ENCODE measurements at regions not wholly inside any gene's neighbourhood (a gene's known extent, or its start where the extent isn't known, plus 50 kb on each side); places are given as distances from the start of the nearest gene placed in this dataset.

- Histone ChIP-seq H3K27ac (ENCODE audit: low read depth, low read length) (no peak overlapping the region), H3K4me1 (ENCODE audit: control insufficient read depth in 2 of 2, insufficient read depth in 2 of 2, low read length in 2 of 2) (no peaks in the 10 kb centered on the region), H3K9me3 (ENCODE audit: control insufficient read depth in 2 of 3, low read length in 3 of 3) (no peaks in the 10 kb centered on the region), H3K36me3 (ENCODE audit: control insufficient read depth in 2 of 3, insufficient read depth in 3 of 3, low read length in 3 of 3) (no peaks in the 10 kb centered on the region), H3K27me3 (ENCODE audit: control insufficient read depth in 2 of 2, insufficient read depth in 2 of 2, low read length in 2 of 2) (peaks cover 0 to 16% of the 10 kb centered on the region in 2 donors), H3K4me3 (ENCODE audit: low read length) (no peak overlapping the region)
- ATAC-seq (no peak), DNase-seq (no peak)
- Mint-ChIP-seq H3K4me1 (peaks cover 0 to 9% (median 0%) of the 10 kb centered on the region in 7 donors), H3K27me3 (peaks cover 8 to 26% (median 13%) of the 10 kb centered on the region in 5 donors), H3K27ac (no peak overlapping the region), H3K9me3 (no peaks in the 10 kb centered on the region), H3K4me3 (no peak overlapping the region), H3K36me3 (no peaks in the 10 kb centered on the region)
- ChIA-PET CTCF (no interaction called here), POLR2A (interaction anchor here (0.6 kb wide), 1 partner anchor 166 kb away, joined by 3 read pairs; no protein-coding TSS in a partner anchor)
- intact Hi-C loops (cut with micrococcal nuclease), result no loop called here
These were observed 70.9 kb upstream of the NHSL1 start for GRCh38 chr6:138569970-138570724.

DNA sequence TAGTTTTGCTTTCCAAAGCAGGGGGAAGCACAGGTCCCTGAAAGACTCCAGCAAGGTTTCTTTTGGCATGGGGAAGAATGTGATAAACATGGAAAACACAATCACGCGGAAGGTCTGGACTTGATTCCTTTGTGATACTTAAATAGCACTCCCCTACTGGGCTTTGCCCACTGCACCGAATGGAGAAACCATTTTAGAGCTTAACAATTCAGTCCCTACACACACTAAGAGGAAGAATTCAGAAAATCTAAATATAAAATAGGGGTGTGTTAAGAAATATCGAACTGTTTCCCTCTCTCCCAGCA lies 71.4 kb upstream of the NHSL1 start:
- peaks cover 7 to 24% (median 13%) of the 10 kb centered on the region in 5 donors for H3K27me3 Mint-ChIP-seq
- no peak overlapping the region for H3K4me3 Mint-ChIP-seq
- Histone ChIP-seq H3K27ac (ENCODE audit: low read depth, low read length) (no peak overlapping the region), H3K4me3 (ENCODE audit: low read length) (no peak overlapping the region), H3K9me3 (ENCODE audit: control insufficient read depth in 2 of 3, low read length in 3 of 3) (no peaks in the 10 kb centered on the region), H3K36me3 (ENCODE audit: control insufficient read depth in 2 of 3, insufficient read depth in 3 of 3, low read length in 3 of 3) (no peaks in the 10 kb centered on the region), H3K4me1 (ENCODE audit: control insufficient read depth in 2 of 2, insufficient read depth in 2 of 2, low read length in 2 of 2) (no peaks in the 10 kb centered on the region), H3K27me3 (ENCODE audit: control insufficient read depth in 2 of 2, insufficient read depth in 2 of 2, low read length in 2 of 2) (peaks cover 0 to 16% of the 10 kb centered on the region in 2 donors)
- ChIA-PET CTCF (no interaction called here), POLR2A (no interaction called here)
- no peaks in the 10 kb centered on the region for H3K9me3 Mint-ChIP-seq
- ATAC-seq, result no peak
- H3K36me3 Mint-ChIP-seq, result no peaks in the 10 kb centered on the region
- intact Hi-C loops (cut with micrococcal nuclease), result no loop called here
- no peak overlapping the region for H3K27ac Mint-ChIP-seq
- no peak for DNase-seq
- H3K4me1 Mint-ChIP-seq, result peaks cover 0 to 9% (median 0%) of the 10 kb centered on the region in 7 donors

DNA sequence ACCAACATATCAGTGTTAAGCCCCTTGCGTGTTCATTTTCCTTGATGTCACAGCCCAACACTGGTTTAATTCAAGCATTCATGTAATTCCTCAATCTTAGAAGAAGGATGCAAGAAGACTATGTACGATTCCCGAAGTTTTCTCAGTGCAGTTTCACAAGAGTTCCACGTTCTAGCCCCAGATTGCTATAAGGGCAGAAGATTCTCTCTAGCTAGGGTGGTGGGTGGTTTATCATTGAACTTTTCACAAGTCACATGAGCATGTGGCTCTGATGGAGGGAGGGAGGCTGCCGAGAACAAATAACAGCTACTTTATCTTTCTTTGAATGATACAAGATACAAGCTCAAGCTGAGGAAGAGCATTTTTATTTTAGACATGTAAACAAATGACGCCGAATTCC lies 71.9 kb upstream of the NHSL1 start:
- peaks cover 0 to 16% of the 10 kb centered on the region in 2 donors for H3K27me3 ChIP-seq (ENCODE audit: control insufficient read depth in 2 of 2, insufficient read depth in 2 of 2, low read length in 2 of 2)
- H3K27ac ChIP-seq (ENCODE audit: low read depth, low read length), result no peak overlapping the region
- peaks cover 7 to 24% (median 11%) of the 10 kb centered on the region in 5 donors for H3K27me3 Mint-ChIP-seq
- H3K9me3 ChIP-seq (ENCODE audit: control insufficient read depth in 2 of 3, low read length in 3 of 3), result no peaks in the 10 kb centered on the region
- peaks cover 0 to 9% (median 0%) of the 10 kb centered on the region in 7 donors for H3K4me1 Mint-ChIP-seq
- POLR2A ChIA-PET, result no interaction called here
- intact Hi-C loops (cut with micrococcal nuclease), result no loop called here
- ATAC-seq (no peak), DNase-seq (no peak)
- no peak overlapping the region for H3K4me3 ChIP-seq (ENCODE audit: low read length)
- H3K4me1 ChIP-seq (ENCODE audit: control insufficient read depth in 2 of 2, insufficient read depth in 2 of 2, low read length in 2 of 2), result no peaks in the 10 kb centered on the region
- CTCF ChIA-PET, result no interaction called here
- no peaks in the 10 kb centered on the region for H3K36me3 ChIP-seq (ENCODE audit: control insufficient read depth in 2 of 3, insufficient read depth in 3 of 3, low read length in 3 of 3)
- H3K4me3 Mint-ChIP-seq, result no peak overlapping the region
- H3K36me3 Mint-ChIP-seq, result no peaks in the 10 kb centered on the region
- H3K27ac Mint-ChIP-seq, result no peak overlapping the region
- H3K9me3 Mint-ChIP-seq, result no peaks in the 10 kb centered on the region

DNA sequence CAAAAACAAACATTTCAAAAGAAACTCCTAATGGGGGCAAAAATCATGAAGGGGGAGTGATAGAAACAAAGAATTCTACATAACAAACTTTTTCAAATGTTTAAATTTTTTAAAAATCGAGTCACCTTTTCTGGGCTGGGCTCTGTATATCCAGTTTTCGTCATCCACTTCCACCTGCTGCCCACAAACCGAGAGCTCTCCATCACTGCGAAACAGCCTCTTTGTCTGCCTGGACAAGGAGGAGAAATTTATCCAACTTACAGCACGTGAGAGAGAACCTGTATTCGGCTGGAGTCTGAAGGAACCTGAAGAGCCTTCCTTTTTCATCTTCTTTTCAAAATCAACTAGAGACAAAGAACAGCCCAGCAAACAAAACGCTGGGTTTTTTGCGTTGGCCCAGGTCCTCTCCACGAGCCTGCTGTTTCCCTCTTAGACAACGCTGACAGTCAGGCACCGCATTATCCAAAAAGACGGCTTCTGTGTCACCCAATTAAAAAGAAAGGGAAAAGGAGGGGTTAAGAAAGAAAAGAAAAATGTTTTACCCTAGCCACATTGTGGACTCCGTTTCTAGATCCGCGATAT lies 72.4 kb upstream of the NHSL1 start:
- Mint-ChIP-seq H3K36me3 (no peaks in the 10 kb centered on the region), H3K4me3 (peak overlapping the region in 7 of 10 donors; percentile 11 to 68 (median 50)), H3K4me1 (peaks cover 0 to 9% (median 0%) of the 10 kb centered on the region in 7 donors), H3K27me3 (peaks cover 6 to 24% (median 8%) of the 10 kb centered on the region in 5 donors), H3K27ac (no peak overlapping the region), H3K9me3 (no peaks in the 10 kb centered on the region)
- H3K4me1 ChIP-seq (ENCODE audit: control insufficient read depth in 2 of 2, insufficient read depth in 2 of 2, low read length in 2 of 2), result no peaks in the 10 kb centered on the region
- ChIA-PET POLR2A (no interaction called here), CTCF (no interaction called here)
- DNase-seq, result no peak
- H3K36me3 ChIP-seq (ENCODE audit: control insufficient read depth in 2 of 3, insufficient read depth in 3 of 3, low read length in 3 of 3), result no peaks in the 10 kb centered on the region
- H3K9me3 ChIP-seq (ENCODE audit: control insufficient read depth in 2 of 3, low read length in 3 of 3), result no peaks in the 10 kb centered on the region
- H3K27me3 ChIP-seq (ENCODE audit: control insufficient read depth in 2 of 2, insufficient read depth in 2 of 2, low read length in 2 of 2), result peaks cover 0 to 16% of the 10 kb centered on the region in 2 donors
- H3K4me3 ChIP-seq (ENCODE audit: low read length), result no peak overlapping the region
- intact Hi-C loops (cut with micrococcal nuclease), result no loop called here
- H3K27ac ChIP-seq (ENCODE audit: low read depth, low read length), result no peak overlapping the region
- ATAC-seq, result no peak

DNA sequence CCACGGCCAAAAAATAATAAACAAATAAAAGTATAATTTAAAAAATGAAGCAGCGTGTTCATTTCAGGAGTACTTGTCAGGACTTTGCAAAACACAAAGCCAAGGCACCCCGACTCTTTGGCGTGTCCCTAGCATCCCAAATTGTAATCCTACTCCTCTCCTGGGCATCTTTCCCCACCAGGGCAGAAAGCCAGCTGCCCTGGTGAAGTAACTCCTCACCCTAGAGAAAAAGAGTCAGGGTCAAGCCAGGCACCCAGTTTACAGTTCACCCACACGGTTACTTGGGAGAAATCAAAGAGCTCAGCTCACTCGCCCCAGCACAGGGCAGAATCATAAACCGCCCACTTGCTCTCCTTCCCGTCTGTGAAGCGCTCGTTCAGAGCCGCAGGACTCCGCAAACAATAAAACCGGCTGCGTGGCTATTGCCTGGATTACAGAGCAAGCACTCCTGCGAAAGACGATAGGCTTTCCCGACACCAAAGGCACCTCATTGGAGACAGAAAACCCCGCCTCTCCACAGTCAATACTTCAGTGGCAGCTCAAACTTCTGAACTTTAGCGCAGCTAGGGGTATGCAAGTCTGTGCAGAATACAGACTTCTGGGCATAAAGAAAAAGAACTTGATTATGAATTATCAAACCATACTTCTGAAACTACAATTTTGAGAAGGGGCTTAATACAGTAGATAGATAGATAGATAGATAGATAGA lies 73.0 kb upstream of the NHSL1 start:
- H3K27ac Mint-ChIP-seq, result peak overlapping the region in 1 of 9 donors; percentile 33
- Histone ChIP-seq H3K27me3 (ENCODE audit: control insufficient read depth in 2 of 2, insufficient read depth in 2 of 2, low read length in 2 of 2) (peaks cover 0 to 16% of the 10 kb centered on the region in 2 donors), H3K27ac (ENCODE audit: low read depth, low read length) (no peak overlapping the region), H3K36me3 (ENCODE audit: control insufficient read depth in 2 of 3, insufficient read depth in 3 of 3, low read length in 3 of 3) (no peaks in the 10 kb centered on the region), H3K9me3 (ENCODE audit: control insufficient read depth in 2 of 3, low read length in 3 of 3) (no peaks in the 10 kb centered on the region), H3K4me1 (ENCODE audit: control insufficient read depth in 2 of 2, insufficient read depth in 2 of 2, low read length in 2 of 2) (no peaks in the 10 kb centered on the region), H3K4me3 (ENCODE audit: low read length) (no peak overlapping the region)
- H3K27me3 Mint-ChIP-seq, result peaks cover 6 to 28% (median 8%) of the 10 kb centered on the region in 5 donors
- DNase-seq (peak in 1 of 9 donors; percentile 10), ATAC-seq (peak; percentile 47)
- H3K36me3 Mint-ChIP-seq, result no peaks in the 10 kb centered on the region
- peaks cover 0 to 9% (median 0%) of the 10 kb centered on the region in 7 donors for H3K4me1 Mint-ChIP-seq
- ChIA-PET POLR2A (no interaction called here), CTCF (no interaction called here)
- no peaks in the 10 kb centered on the region for H3K9me3 Mint-ChIP-seq
- intact Hi-C loops (cut with micrococcal nuclease), result no loop called here
- peak overlapping the region in 7 of 10 donors; percentile 11 to 68 (median 50) for H3K4me3 Mint-ChIP-seq

- H3K36me3 Mint-ChIP-seq, result no peaks in the 10 kb centered on the region
- H3K9me3 ChIP-seq (ENCODE audit: control insufficient read depth in 2 of 3, low read length in 3 of 3), result no peaks in the 10 kb centered on the region
- no peak overlapping the region for H3K27ac ChIP-seq (ENCODE audit: low read depth, low read length)
- H3K4me3 Mint-ChIP-seq, result no peak overlapping the region
- H3K27ac Mint-ChIP-seq, result no peak overlapping the region
- H3K27me3 Mint-ChIP-seq, result peaks cover 6 to 24% (median 8%) of the 10 kb centered on the region in 5 donors
- H3K4me1 ChIP-seq (ENCODE audit: control insufficient read depth in 2 of 2, insufficient read depth in 2 of 2, low read length in 2 of 2), result no peaks in the 10 kb centered on the region
- ChIA-PET POLR2A (no interaction called here), CTCF (no interaction called here)
- peaks cover 0 to 9% (median 0%) of the 10 kb centered on the region in 7 donors for H3K4me1 Mint-ChIP-seq
- ATAC-seq, result no peak
- no peaks in the 10 kb centered on the region for H3K9me3 Mint-ChIP-seq
- H3K27me3 ChIP-seq (ENCODE audit: control insufficient read depth in 2 of 2, insufficient read depth in 2 of 2, low read length in 2 of 2), result peaks cover 0 to 16% of the 10 kb centered on the region in 2 donors
- H3K4me3 ChIP-seq (ENCODE audit: low read length), result no peak overlapping the region
- intact Hi-C loops (cut with micrococcal nuclease), result no loop called here
- H3K36me3 ChIP-seq (ENCODE audit: control insufficient read depth in 2 of 3, insufficient read depth in 3 of 3, low read length in 3 of 3), result no peaks in the 10 kb centered on the region
- no peak for DNase-seq
These were observed 73.6 kb upstream of the NHSL1 start for GRCh38 chr6:138572885-138573284.

Data from naive thymus-derived CD4-positive, alpha-beta T cell (primary cell).